ENCODE measurements at regions not wholly inside any gene's neighbourhood (a gene's known extent, or its start where the extent isn't known, plus 50 kb on each side); places are given as distances from the start of the nearest gene placed in this dataset.

DNA sequence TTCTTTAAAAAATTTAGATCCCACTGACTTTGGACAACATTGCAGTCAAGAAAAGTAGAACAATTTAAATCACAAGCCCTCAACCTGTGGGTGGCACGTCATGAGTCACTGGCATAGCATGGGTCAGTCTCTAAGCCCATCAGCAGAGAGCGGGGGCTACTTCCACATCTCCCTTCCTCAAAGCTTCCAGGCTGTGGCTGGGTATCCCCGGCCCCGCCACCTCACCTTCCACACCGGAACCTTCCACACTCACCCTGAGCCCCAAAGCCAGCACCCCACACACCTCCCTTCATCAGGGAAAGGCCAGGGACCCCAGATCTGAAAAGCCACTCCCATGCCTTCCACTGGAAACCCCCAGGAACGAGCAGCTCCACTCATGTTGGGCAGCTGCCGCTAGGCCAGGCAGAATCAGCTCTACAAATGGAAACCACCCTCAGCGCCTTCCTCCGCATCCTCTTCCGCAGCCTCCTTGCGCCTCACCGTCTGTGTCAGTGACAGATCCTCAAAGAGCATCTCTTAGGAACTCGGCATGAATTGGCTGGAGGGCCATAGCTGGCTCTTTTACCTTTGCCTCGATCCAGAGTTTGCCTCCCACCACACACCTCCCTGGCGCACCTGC, 156.5 kb downstream of the ERCC6L2 start:
- H3K79me2 ChIP-seq (ENCODE audit: control insufficient read depth in 1 of 2, insufficient read depth in 2 of 2, low read length in 2 of 2): no peaks in the 10 kb centered on the region
- peaks cover 10 to 14% of the 10 kb centered on the region in 2 experiments for H3K9me3 ChIP-seq (ENCODE audit: insufficient read depth in 2 of 2, low read depth in 1 of 2, low read length in 1 of 2)
- H2BK120ac ChIP-seq (replicated peaks; ENCODE audit: low read depth, low read length): no peak overlapping the region
- TF ChIP-seq KDM5A (IDR thresholded peaks at IDR 0.05; ENCODE audit: low read length) (no peak), SAP30 (IDR thresholded peaks at IDR 0.05; ENCODE audit: insufficient read depth, insufficient replicate concordance, low read length) (no peak), ATF3 (IDR thresholded peaks at IDR 0.05; ENCODE audit: insufficient read depth, low read depth, low read length) (no peak), RFX5 (IDR thresholded peaks at IDR 0.05; ENCODE audit: borderline replicate concordance, low read depth, low read length) (no peak)
- H2BK5ac ChIP-seq (ENCODE audit: low read depth, low read length): no peak overlapping the region
- no peak overlapping the region for H4K5ac ChIP-seq (ENCODE audit: insufficient read length, low read depth, low read length)
- no peak overlapping the region for H3K4me2 ChIP-seq (ENCODE audit: insufficient read depth in 1 of 2, low read depth in 2 of 2, low read length in 2 of 2)
- no peak overlapping the region for H2AK5ac ChIP-seq (ENCODE audit: low read depth, low read length)
- FAIRE-seq (no peak), DNase-seq (ENCODE audit: low read depth in 1 of 2, low spot score in 2 of 2) (no peak)
- H2BK15ac ChIP-seq (ENCODE audit: low read length): no peak overlapping the region
- peaks cover 16 to 22% (median 17%) of the 10 kb centered on the region in 4 experiments; a peak in 6 of 7 replicates for H3K27me3 ChIP-seq (replicated peaks in 1 of 4; ENCODE audit: control insufficient read depth in 3 of 4, extremely low read depth in 1 of 4, insufficient read depth in 3 of 4, low read length in 3 of 4)
- ChIA-PET POLR2A (ENCODE audit: partially characterized antibody) (interaction anchor here (0.9 to 1.8 kb wide), 2 partner anchors 11 to 25 kb away, joined by 3 read pairs; no protein-coding TSS in a partner anchor), CTCF (ENCODE audit: partially characterized antibody) (no interaction called here)
- 91% methylated on average over 15 of the region's 15 CpGs; no CpG with 5 or more reads in 1 of the 2 experiments for WGBS, 2 experiments (ENCODE audit: extremely low coverage in 1 of 2, insufficient coverage in 1 of 2, insufficient read length in 1 of 2, insufficient replicate concordance in 2 of 2, low coverage in 1 of 2, low lambda C conversion rate in 2 of 2, missing lambda C conversion rate in 1 of 2)
- no peak overlapping the region for H4K8ac ChIP-seq (ENCODE audit: extremely low read depth, insufficient read depth, low read length)
- no peak overlapping the region for H3K4ac ChIP-seq (replicated peaks; ENCODE audit: insufficient read length, low read depth, low read length)
- H3K36me3 ChIP-seq (ENCODE audit: control insufficient read depth in 2 of 4, insufficient read depth in 4 of 4, low read length in 3 of 4): no peaks in the 10 kb centered on the region
- H4K20me1 ChIP-seq (replicated peaks in 1 of 2; ENCODE audit: control insufficient read depth in 1 of 2, insufficient read depth in 2 of 2, low read length in 2 of 2): no peaks in the 10 kb centered on the region
- no peak overlapping the region for H3K4me3 ChIP-seq (ENCODE audit: extremely low read depth in 1 of 4, insufficient read depth in 2 of 4, low read depth in 3 of 4, low read length in 4 of 4)
- no peak overlapping the region for H4K91ac ChIP-seq (replicated peaks; ENCODE audit: insufficient read length, low read length)
- H3K23ac ChIP-seq (ENCODE audit: insufficient read length): no peak overlapping the region
- no peak overlapping the region for H2AFZ ChIP-seq (ENCODE audit: low read length)
- H2BK20ac ChIP-seq (ENCODE audit: low read length): no peak overlapping the region
- no peaks in the 10 kb centered on the region for H3K79me1 ChIP-seq (ENCODE audit: low read depth, low read length)
- H3K18ac ChIP-seq (ENCODE audit: extremely low read depth, low read length): no peak overlapping the region
- no peak overlapping the region for H3K27ac ChIP-seq (ENCODE audit: low read depth, low read length)
- H3K23me2 ChIP-seq (ENCODE audit: low read depth, low read length): peaks cover 3% of the 10 kb centered on the region; the same call in 1 of the 2 replicates
- peaks cover 0 to 4% (median 1%) of the 10 kb centered on the region in 4 experiments; a peak in 5 of 7 replicates for H3K4me1 ChIP-seq (replicated peaks in 1 of 4; ENCODE audit: control insufficient read depth in 3 of 4, insufficient read depth in 4 of 4, low read length in 3 of 4)
- no peak overlapping the region for H2BK12ac ChIP-seq (ENCODE audit: low read depth, low read length)
- no peak overlapping the region for H3K9ac ChIP-seq (replicated peaks in 1 of 4; ENCODE audit: extremely low read depth in 1 of 4, low read depth in 3 of 4, low read length in 3 of 4)
- H3K14ac ChIP-seq (ENCODE audit: insufficient read length): no peak overlapping the region
- no peak overlapping the region for H3K56ac ChIP-seq (replicated peaks; ENCODE audit: insufficient read length, low read depth, low read length)
